Activated CD4-positive, alpha-beta memory T cell treated with anti-CD3 and anti-CD28 coated beads for 36 hours (primary cell): ENCODE measurements at regions not wholly inside any gene's neighbourhood (a gene's known extent, or its start where the extent isn't known, plus 50 kb on each side); places are given as distances from the start of the nearest gene placed in this dataset.

Source experiments
- CTCF ChIA-PET: fragments of 350-600 bp; sonication (Branson Sonifier 250); formaldehyde crosslinking; loops from one replicate; lab custom pipeline; 2021; ENCODE audit warnings: antibody characterized with exemption, inconsistent platforms; lab: Charles Lee
- POLR2A ChIA-PET: fragments of 350-600 bp; sonication (Branson Sonifier 250); formaldehyde crosslinking; loops from one replicate; lab custom pipeline; 2021; ENCODE audit warnings: antibody characterized with exemption; lab: Charles Lee
- DNase-seq: peaks from one replicate; pipeline ENCODE4 v3.0.0-alpha.2; 2020
- H3K27ac Mint-ChIP-seq: one replicate; pipeline ENCODE4 v1.8.0; 2021; ENCODE audit warnings: mixed read lengths
- H3K27me3 Mint-ChIP-seq: one replicate; pipeline ENCODE4 v1.8.0; 2021; ENCODE audit warnings: mixed read lengths
- H3K36me3 Mint-ChIP-seq: one replicate; pipeline ENCODE4 v1.8.0; 2021; ENCODE audit warnings: mixed read lengths
- H3K4me1 Mint-ChIP-seq: one replicate; pipeline ENCODE4 v1.8.0; 2021; ENCODE audit warnings: low read depth, mixed read lengths
- H3K4me3 Mint-ChIP-seq: one replicate; pipeline ENCODE4 v1.8.0; 2021; ENCODE audit warnings: mild to moderate bottlenecking, mixed read lengths
- H3K9me3 Mint-ChIP-seq: one replicate; pipeline ENCODE4 v1.8.0; 2021; ENCODE audit warnings: mixed read lengths
- intact Hi-C: fragments of 100-400 bp; cut with micrococcal nuclease; formaldehyde crosslinking; loops from one replicate; pipeline ENCODE4 v1.15.1; 2023

DNA sequence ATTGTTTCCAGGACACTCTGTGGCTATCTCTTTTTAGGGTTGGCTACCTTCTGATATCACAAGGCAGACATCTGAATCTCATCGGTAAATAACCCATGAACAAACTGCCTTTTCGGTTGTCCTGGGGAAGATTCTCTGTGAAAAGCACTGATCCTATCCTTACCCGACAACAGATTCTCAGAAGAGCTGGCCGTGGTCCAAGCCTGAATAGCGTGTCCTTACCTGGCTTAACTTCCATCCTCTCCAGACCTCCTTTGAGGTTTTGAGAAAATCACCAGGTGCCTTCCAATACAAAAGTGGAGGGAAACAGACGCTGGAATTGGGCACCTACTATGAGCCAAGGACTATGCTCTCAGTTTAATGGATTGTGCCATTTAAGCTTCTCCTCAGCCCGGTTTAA lies 87.4 kb upstream of the ARHGEF3 start:
- ChIA-PET CTCF (interaction anchor here (0.9 to 2.4 kb wide), 4 partner anchors 25 to 89 kb away, joined by 3 to 6 read pairs (median 3); no protein-coding TSS in a partner anchor), POLR2A (no interaction called here)
- Mint-ChIP-seq H3K9me3 (no peaks in the 10 kb centered on the region), H3K36me3 (no peaks in the 10 kb centered on the region), H3K27me3 (no peaks in the 10 kb centered on the region), H3K4me3 (no peak overlapping the region), H3K27ac (no peak overlapping the region), H3K4me1 (peaks cover 85% of the 10 kb centered on the region)
- DNase-seq, result no peak
- intact Hi-C loops, result no loop called here

DNA sequence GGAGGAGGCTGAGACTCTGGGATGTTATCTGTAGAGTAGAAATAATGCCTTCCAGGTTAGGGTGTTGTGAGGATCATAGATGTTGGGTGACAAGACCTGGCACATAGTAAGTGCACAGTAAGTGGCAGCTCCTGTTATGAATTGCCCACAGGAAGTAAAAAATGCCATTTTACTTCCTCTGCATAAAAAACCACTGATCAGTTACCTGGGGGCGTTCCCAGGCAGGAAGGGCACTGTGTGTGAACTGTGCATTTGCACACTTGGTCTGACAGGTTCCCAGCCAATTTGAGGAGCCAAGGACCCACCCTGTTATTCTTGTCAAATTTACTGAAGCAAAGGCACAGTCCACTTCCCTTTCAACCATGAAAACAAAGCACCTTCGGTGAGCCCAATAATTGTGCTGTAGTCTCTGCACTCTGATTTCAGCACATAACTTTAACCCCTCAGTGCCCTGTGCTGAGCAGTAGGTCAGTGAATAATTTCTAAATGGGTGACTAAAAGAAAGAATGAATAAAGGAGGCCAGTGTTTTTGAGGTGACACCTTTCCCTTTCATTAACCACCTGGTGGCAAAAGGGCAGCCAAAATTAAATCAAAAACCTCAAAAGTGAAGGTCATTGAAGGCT lies 85.8 kb upstream of the ARHGEF3 start:
- Mint-ChIP-seq H3K27ac (peak overlapping the region; percentile 66), H3K27me3 (no peaks in the 10 kb centered on the region), H3K4me3 (peak overlapping the region; percentile 30), H3K36me3 (no peaks in the 10 kb centered on the region), H3K4me1 (peaks cover 78% of the 10 kb centered on the region), H3K9me3 (no peaks in the 10 kb centered on the region)
- ChIA-PET POLR2A (interaction anchor here (1.2 kb wide), 1 partner anchor 29 kb away, joined by 4 read pairs; no protein-coding TSS in a partner anchor), CTCF (interaction anchor here (0.6 to 1.5 kb wide), 4 partner anchors 7 to 88 kb away, joined by 3 to 6 read pairs (median 3); no protein-coding TSS in a partner anchor)
- peak; percentile 63 for DNase-seq
- intact Hi-C loops, result loop anchor here (1.0 to 2.0 kb wide), 3 partner anchors 9 to 29 kb away; no protein-coding TSS in a partner anchor

DNA sequence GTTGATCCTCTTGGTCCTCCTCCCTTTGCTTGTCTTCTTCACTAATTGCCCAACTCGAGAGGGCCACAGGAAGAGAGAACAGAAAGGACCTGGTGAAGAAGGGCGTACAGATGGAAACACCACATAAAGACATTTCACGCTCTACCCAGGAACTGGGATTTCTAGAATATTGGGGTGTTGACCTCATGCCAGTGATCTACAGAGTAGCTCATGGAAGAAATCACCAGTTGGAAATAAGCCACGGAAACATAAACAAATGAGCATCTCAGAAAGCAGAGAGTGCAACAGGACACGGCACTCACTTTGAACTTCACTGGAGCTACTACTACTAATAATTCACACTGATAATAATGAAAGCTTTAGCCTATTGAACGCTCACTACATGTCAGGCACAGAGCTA lies 84.6 kb upstream of the ARHGEF3 start:
- CTCF ChIA-PET, result interaction anchor here (0.8 to 1.3 kb wide), 3 partner anchors 12 to 103 kb away, joined by 3 to 6 read pairs (median 4); no protein-coding TSS in a partner anchor
- Mint-ChIP-seq H3K27me3 (no peaks in the 10 kb centered on the region), H3K36me3 (peaks cover under 1% of the 10 kb centered on the region), H3K27ac (peak overlapping the region; percentile 76), H3K4me3 (peak overlapping the region; percentile 30), H3K9me3 (no peaks in the 10 kb centered on the region), H3K4me1 (peaks cover 74% of the 10 kb centered on the region)
- intact Hi-C loops, result loop anchor here (2.0 kb wide), 2 partner anchors 24 to 30 kb away; no protein-coding TSS in a partner anchor
- no peak for DNase-seq
- POLR2A ChIA-PET, result interaction anchor here (1.2 kb wide), 1 partner anchor 30 kb away, joined by 4 read pairs; no protein-coding TSS in a partner anchor

DNA sequence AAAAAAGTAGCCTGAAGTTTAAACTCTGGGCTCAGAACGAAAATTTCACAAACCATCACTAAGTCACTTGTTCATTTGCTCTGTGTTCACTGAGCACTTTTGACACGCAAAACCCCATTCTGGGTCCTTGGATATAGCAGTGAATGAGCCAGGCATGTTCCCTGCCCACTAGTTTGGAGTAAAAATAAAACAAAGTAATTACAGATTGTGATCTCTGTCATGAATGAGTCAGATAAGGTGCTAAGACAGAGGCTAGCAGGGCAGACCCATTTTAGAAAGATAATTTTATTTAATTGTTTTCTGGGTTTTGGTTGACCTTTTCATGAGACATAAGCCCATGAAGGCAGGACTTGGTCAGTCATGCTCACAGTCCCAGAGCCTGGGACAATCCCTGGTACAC lies 84.1 kb upstream of the ARHGEF3 start:
- H3K4me3 Mint-ChIP-seq, result peak overlapping the region; percentile 30
- ChIA-PET CTCF (interaction anchor here (0.8 to 1.3 kb wide), 3 partner anchors 11 to 103 kb away, joined by 3 to 6 read pairs (median 4); no protein-coding TSS in a partner anchor), POLR2A (interaction anchor here (1.0 kb wide), 1 partner anchor 22 kb away, joined by 3 read pairs; no protein-coding TSS in a partner anchor)
- no peaks in the 10 kb centered on the region for H3K27me3 Mint-ChIP-seq
- H3K27ac Mint-ChIP-seq, result peak overlapping the region; percentile 76
- DNase-seq, result peak; percentile 31
- peaks cover 75% of the 10 kb centered on the region for H3K4me1 Mint-ChIP-seq
- intact Hi-C loops, result loop anchor here (2.0 kb wide), 2 partner anchors 23 to 31 kb away; no protein-coding TSS in a partner anchor
- H3K9me3 Mint-ChIP-seq, result no peaks in the 10 kb centered on the region
- H3K36me3 Mint-ChIP-seq, result peaks cover 4% of the 10 kb centered on the region

DNA sequence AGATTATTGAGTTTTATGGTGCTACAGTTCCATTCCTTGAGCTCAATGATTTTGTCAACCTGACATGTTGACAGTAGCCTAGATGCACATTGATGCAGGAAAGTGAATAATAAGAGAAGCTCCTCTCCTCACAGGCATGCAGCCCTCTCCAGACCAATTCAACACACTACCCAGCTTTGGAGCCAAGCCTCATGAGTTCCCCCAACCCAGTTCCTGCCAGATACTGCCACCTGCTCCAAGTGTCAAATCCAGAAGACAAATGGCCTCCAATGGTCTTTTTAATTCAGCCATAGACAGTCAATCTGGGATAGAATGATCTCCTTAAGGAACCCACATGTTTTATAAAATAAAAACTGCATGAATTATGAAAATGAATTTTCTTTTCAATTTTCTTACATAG lies 83.7 kb upstream of the ARHGEF3 start:
- Mint-ChIP-seq H3K36me3 (peaks cover 5% of the 10 kb centered on the region), H3K4me1 (peaks cover 75% of the 10 kb centered on the region), H3K9me3 (no peaks in the 10 kb centered on the region), H3K27me3 (no peaks in the 10 kb centered on the region), H3K4me3 (no peak overlapping the region), H3K27ac (peak overlapping the region; percentile 76)
- intact Hi-C loops, result no loop called here
- ChIA-PET CTCF (no interaction called here), POLR2A (interaction anchor here (1.0 kb wide), 1 partner anchor 21 kb away, joined by 3 read pairs; no protein-coding TSS in a partner anchor)
- no peak for DNase-seq

DNA sequence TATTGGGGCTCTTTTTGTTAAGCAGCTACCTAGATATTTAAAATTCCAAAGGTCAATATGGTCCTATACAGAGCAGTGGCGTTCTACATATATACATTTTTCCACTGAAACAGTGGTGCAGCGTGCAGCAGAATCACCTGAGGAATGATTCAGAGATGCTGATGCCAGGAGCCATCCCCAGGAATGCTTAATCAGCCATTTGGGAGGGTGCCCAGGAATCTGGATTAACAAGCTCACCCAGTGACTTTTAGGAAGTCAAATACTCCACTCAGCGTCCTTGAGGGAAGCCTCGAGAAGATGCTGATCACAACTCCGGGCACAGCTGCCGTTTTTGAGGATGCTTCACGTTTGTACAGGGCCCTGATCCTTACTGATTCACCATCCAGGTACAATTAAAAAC lies 82.6 kb upstream of the ARHGEF3 start:
- DNase-seq, result no peak
- Mint-ChIP-seq H3K36me3 (peaks cover 5% of the 10 kb centered on the region), H3K4me3 (no peak overlapping the region), H3K27ac (no peak overlapping the region), H3K9me3 (no peaks in the 10 kb centered on the region), H3K27me3 (no peaks in the 10 kb centered on the region), H3K4me1 (peaks cover 79% of the 10 kb centered on the region)
- CTCF ChIA-PET, result interaction anchor here (0.7 to 2.4 kb wide), 5 partner anchors 11 to 182 kb away, joined by 3 to 8 read pairs (median 4); no protein-coding TSS in a partner anchor
- intact Hi-C loops, result no loop called here
- POLR2A ChIA-PET, result no interaction called here

DNA sequence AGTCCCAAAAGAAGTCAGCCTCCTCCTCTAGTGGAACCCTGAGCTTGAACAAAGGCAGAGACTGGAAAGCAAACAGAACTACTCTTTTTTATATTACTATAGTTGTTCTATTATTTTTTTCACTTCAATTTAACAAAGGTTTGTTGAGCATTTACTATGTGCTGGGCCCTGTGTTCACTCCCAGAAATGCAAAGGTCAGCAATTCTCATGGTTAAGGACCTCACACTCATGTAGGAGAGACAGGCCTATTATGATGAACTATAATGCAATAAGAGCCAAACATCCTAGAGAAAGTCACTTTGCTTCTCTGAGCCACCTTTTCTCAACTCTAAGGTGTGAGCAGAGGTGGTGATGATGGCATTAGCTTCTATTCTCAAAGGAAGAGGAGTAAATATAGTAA lies 82.1 kb upstream of the ARHGEF3 start:
- ChIA-PET CTCF (interaction anchor here (0.7 to 2.4 kb wide), 5 partner anchors 12 to 182 kb away, joined by 3 to 8 read pairs (median 4); no protein-coding TSS in a partner anchor), POLR2A (no interaction called here)
- Mint-ChIP-seq H3K27ac (no peak overlapping the region), H3K4me1 (peaks cover 79% of the 10 kb centered on the region), H3K9me3 (no peaks in the 10 kb centered on the region), H3K27me3 (no peaks in the 10 kb centered on the region), H3K36me3 (peaks cover 5% of the 10 kb centered on the region), H3K4me3 (no peak overlapping the region)
- intact Hi-C loops, result no loop called here
- DNase-seq, result no peak

DNA sequence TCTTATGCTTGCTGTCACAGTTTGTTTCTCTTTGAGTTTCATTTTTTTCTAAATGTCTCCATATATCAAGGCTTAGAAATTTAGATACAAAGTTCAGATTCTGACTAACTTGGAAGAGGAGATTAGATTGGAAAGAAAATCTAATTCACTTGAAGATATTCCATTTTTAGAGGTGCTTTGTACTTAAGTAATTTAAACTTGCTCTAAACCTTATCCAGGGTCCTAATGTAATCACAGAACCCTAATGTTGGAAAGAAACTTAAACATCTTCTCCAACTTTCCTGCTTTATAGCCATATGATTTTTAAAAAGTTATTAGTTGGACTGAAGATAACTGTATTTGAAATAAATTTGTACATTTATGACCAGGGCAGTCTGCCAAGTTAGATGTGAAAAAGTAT lies 81.1 kb upstream of the ARHGEF3 start:
- intact Hi-C loops, result no loop called here
- CTCF ChIA-PET, result interaction anchor here (1.9 to 2.4 kb wide), 2 partner anchors 105 to 181 kb away, joined by 7 to 8 read pairs; no protein-coding TSS in a partner anchor
- H3K27ac Mint-ChIP-seq, result no peak overlapping the region
- peaks cover 79% of the 10 kb centered on the region for H3K4me1 Mint-ChIP-seq
- no peak for DNase-seq
- H3K27me3 Mint-ChIP-seq, result no peaks in the 10 kb centered on the region
- H3K4me3 Mint-ChIP-seq, result no peak overlapping the region
- POLR2A ChIA-PET, result no interaction called here
- H3K9me3 Mint-ChIP-seq, result no peaks in the 10 kb centered on the region
- H3K36me3 Mint-ChIP-seq, result peaks cover 5% of the 10 kb centered on the region

DNA sequence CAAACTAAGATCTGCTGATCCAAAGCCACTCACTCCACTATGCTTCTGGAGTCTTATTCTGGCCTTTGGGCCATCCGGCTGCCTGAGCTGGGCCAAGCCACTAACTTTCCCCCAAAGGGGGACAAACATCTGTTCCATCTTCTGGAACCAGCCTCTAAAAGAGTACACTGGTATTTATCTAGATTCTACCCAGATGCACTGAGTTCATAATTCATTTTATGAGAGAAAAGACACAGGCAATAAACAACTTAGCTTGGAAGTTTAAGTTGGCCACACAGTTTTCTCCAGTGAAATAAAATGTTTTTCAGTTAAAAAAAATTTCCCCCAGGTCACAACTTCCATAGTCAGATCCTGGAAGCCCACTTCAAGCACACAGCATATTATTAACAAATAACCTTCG lies 80.1 kb upstream of the ARHGEF3 start:
- Mint-ChIP-seq H3K4me1 (peaks cover 76% of the 10 kb centered on the region), H3K27ac (no peak overlapping the region), H3K9me3 (no peaks in the 10 kb centered on the region), H3K27me3 (no peaks in the 10 kb centered on the region), H3K36me3 (peaks cover 5% of the 10 kb centered on the region), H3K4me3 (no peak overlapping the region)
- ChIA-PET CTCF (no interaction called here), POLR2A (no interaction called here)
- no peak for DNase-seq
- intact Hi-C loops, result no loop called here

DNA sequence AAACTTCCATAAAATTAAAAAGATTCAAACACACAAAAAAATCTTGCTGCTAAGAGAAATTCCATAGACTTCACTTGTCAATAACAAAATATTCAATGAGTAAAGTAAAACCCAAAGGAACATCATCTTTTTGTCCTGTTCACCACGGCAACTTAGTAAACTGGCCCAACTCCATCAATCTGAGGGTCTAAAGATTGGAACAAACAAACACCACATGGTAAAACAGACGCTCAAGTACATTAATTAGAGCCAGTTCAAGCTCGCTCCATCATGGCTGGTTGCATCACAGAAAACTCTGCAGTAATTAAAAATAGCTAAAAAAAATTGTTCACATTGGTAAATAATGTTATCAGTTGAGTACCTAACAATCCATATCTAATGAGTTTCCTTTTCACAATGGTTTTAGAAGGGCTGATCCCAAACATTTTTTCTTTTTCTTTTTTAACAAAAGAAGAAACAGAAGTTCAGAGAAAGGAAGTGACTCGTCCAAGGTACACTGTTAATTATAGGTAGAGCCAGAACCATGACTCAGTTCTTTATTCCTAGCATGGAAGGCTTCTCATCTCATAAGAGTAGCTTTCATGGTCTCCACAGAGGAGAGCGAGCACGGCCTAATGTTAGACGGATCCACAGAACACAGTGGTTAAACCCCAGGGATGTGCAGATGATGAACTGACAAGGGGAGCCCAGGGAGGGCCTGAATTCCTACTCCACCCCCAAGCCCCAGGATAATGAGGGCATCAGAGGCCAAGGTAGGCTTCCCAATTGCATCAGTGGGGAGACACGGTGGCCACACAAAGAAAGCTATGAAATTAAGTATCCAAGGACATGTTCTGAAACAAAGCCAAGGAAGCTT lies 79.2 kb upstream of the ARHGEF3 start:
- Mint-ChIP-seq H3K4me3 (no peak overlapping the region), H3K36me3 (peaks cover 5% of the 10 kb centered on the region), H3K27me3 (no peaks in the 10 kb centered on the region), H3K9me3 (no peaks in the 10 kb centered on the region), H3K4me1 (peaks cover 76% of the 10 kb centered on the region), H3K27ac (peak overlapping the region; percentile 71)
- ChIA-PET CTCF (interaction anchor here (0.6 to 1.2 kb wide), 3 partner anchors 12 to 82 kb away, joined by 3 to 4 read pairs (median 3); no protein-coding TSS in a partner anchor), POLR2A (interaction anchor here (0.9 kb wide), 1 partner anchor 17 kb away, joined by 3 read pairs; no protein-coding TSS in a partner anchor)
- DNase-seq, result no peak
- intact Hi-C loops, result no loop called here

DNA sequence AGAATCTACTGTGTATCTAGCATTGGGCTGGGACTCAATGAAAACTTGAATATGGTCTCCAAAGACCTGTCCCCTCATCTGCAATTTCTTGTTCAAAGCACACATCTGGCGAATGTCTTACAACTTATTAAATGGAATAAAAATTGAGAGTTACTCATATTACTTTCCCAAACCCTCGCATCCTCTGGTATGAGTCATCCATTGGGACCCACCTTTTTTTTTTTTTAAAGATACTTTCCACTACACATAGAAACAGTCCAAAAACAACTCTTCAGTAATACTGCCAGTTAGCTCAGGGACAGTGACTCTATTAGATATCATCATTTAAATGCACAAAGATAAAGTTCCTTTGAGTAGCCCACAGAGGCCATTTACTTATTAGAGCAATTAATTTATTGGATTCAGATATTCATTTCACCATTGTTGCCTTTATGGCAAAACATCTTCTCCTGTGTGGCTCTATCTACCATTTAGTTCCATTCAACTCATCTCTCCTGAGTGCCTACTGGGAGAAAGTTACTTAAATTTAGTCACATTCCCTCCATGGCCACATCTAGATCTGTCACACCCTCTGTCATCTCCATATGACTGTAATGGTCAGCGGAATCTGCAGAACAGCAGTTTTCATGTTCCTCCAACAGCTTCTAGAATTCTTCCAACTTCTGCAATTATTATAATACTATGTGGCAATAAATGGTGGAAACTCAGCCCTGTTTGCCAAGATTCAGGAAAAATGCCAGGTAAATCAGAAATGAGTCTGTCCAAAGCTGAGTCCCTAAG lies 77.9 kb upstream of the ARHGEF3 start:
- DNase-seq, result no peak
- Mint-ChIP-seq H3K4me1 (peaks cover 74% of the 10 kb centered on the region), H3K27ac (peak overlapping the region; percentile 33), H3K9me3 (no peaks in the 10 kb centered on the region), H3K27me3 (no peaks in the 10 kb centered on the region), H3K36me3 (peaks cover 5% of the 10 kb centered on the region), H3K4me3 (peak overlapping the region; percentile 3)
- POLR2A ChIA-PET, result interaction anchor here (0.5 to 3.2 kb wide), 2 partner anchors 11 to 36 kb away, joined by 3 to 12 read pairs; no protein-coding TSS in a partner anchor
- CTCF ChIA-PET, result interaction anchor here (0.6 to 1.5 kb wide), 4 partner anchors 8 to 80 kb away, joined by 3 to 4 read pairs (median 4); no protein-coding TSS in a partner anchor
- intact Hi-C loops, result loop anchor here (2.0 kb wide), 1 partner anchor 15 kb away; no protein-coding TSS in a partner anchor
